CD4-positive, alpha-beta T cell treated with Interleukin-17A for 4 hours (primary cell): ENCODE measurements at regions not wholly inside any gene's neighbourhood (a gene's known extent, or its start where the extent isn't known, plus 50 kb on each side); places are given as distances from the start of the nearest gene placed in this dataset.
"Not testable (repeated sequence)": the region's sequence is repeated elsewhere in the genome, so short reads cannot be mapped to it uniquely, and the experiment has no call there.

Experiments
- DNase-seq: peaks from one replicate; pipeline ENCODE4 v3.0.0-alpha.2; 2020; ENCODE audit warnings: mixed read lengths

- DNase-seq: no peak
Measured at GRCh38 chr7:149682038-149682437, 91.3 kb downstream of the ZNF467 start.

- DNase-seq: no peak
Measured at GRCh38 chr7:149681274-149681673, 92.1 kb downstream of the ZNF467 start.

- DNase-seq: no peak
Measured at GRCh38 chr7:149680331-149681025, 92.9 kb downstream of the ZNF467 start.

GRCh38 chr7:149674728-149675385, 98.5 kb downstream of the ZNF467 start:
- not testable (repeated sequence) for DNase-seq

- no peak for DNase-seq
Measured at GRCh38 chr7:149673006-149673405, 100.4 kb downstream of the ZNF467 start.

- DNase-seq: no peak
Measured at GRCh38 chr7:149670288-149670687, 103.1 kb downstream of the ZNF467 start.

- no peak for DNase-seq
Measured at GRCh38 chr7:149669121-149669818, 104.1 kb downstream of the ZNF467 start.

- no peak for DNase-seq
Measured at GRCh38 chr7:149666360-149666945, 106.9 kb downstream of the ZNF467 start.

- DNase-seq: not testable (repeated sequence)
Measured at GRCh38 chr7:149665618-149666017, 107.8 kb downstream of the ZNF467 start.

- DNase-seq: no peak
Measured at GRCh38 chr7:149664666-149665065, 108.7 kb downstream of the ZNF467 start.

GRCh38 chr7:149664176-149664575, 109.2 kb downstream of the ZNF467 start:
- DNase-seq: no peak

GRCh38 chr7:149662591-149663095, 110.7 kb downstream of the ZNF467 start:
- DNase-seq: peak; percentile 75

- DNase-seq: no peak
Measured at GRCh38 chr7:149655784-149656183, 117.6 kb downstream of the ZNF467 start.

- no peak for DNase-seq
Measured at GRCh38 chr7:149654588-149654987, 118.8 kb downstream of the ZNF467 start.

GRCh38 chr7:149650190-149650589, 123.2 kb downstream of the ZNF467 start:
- not testable (repeated sequence) for DNase-seq

- DNase-seq: no peak
Measured at GRCh38 chr7:149644754-149645153, 128.6 kb downstream of the ZNF467 start.

GRCh38 chr7:149642589-149642988, 130.8 kb downstream of the ZNF467 start:
- no peak for DNase-seq

- DNase-seq: no peak
Measured at GRCh38 chr7:149638566-149639320, 134.6 kb downstream of the ZNF467 start.

- DNase-seq: no peak
Measured at GRCh38 chr7:149637911-149638565, 135.3 kb downstream of the ZNF467 start.

- no peak for DNase-seq
Measured at GRCh38 chr7:149635561-149636329, 137.6 kb downstream of the ZNF467 start.
